GM21786 (cell line): ENCODE measurements at regions not wholly inside any gene's neighbourhood (a gene's known extent, or its start where the extent isn't known, plus 50 kb on each side); places are given as distances from the start of the nearest gene placed in this dataset.
"Not testable (repeated sequence)": the region's sequence is repeated elsewhere in the genome, so short reads cannot be mapped to it uniquely, and the experiment has no call there.

ENCODE experiments used
- ATAC-seq: cut with Tn5 transposase; IDR thresholded peaks from one replicate; pipeline ENCODE4 v1.9.1; 2021; ENCODE audit not compliant: unreplicated experiment

DNA sequence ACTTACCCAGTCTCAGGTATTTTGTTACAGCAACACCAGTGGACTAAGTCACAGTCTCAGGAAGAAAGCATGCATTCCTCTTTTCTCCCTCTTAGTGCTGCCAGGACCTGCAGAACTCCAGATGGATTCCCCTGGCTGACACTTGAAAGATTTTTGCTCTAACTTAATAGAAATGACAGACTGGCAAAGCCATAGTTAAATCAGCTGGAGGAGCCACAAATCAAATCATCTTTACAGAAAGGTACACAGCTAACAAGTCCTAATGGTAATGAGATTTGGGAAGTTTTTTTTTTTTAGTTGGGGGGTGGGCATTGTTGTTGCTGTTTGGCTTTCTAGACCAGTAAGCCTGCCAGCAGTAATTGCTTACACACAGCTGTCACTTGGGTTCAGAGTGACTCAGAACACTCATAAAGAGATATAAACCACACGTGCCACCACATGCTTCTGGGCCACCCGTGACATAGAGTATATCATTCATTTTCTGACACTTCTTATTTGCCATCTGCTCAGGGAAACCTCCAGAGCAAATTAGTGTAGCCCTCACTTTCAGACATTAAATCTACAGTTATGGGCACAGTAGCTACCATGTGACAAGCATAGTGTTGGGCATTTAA lies 72.4 kb downstream of the FH start:
- no peak for ATAC-seq

DNA sequence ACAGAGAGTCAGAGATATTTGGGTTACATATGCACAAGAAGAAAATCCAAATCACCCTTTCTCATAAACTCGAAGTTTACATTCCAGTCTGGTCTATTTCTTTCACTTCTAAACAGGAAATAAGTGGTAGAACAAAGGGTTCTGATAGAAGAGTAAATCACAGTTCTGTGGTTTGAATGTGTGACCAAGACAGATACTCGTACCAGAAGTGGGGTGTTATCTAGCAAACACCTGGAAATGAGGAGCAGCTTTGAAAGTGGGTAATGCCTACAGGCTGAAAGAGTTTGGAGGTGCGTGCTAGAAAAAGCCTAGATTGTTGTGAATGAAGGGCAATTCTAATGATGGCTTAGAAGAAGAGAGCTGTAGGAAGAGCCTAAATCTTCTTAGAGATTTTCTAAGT lies 74.7 kb downstream of the FH start:
- ATAC-seq, result no peak

DNA sequence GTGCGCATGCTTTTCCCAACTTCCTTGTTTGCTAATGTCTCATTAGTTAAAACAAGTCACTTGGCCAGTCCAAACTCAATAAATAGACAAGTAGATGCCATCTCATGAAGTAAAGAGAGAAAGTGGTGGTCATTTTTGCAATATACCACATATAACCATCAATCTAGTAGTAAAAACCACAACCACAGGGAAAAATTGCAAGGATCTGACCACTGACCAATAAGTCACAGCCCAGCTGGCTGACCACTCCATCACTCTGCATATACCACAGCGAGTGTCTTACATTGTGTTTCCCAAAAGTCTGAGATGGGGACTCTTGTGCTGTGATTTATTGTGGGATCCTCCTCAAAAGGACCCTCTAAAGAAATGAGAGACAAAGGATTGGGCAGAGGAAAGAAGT lies 76.0 kb downstream of the FH start:
- no peak for ATAC-seq

DNA sequence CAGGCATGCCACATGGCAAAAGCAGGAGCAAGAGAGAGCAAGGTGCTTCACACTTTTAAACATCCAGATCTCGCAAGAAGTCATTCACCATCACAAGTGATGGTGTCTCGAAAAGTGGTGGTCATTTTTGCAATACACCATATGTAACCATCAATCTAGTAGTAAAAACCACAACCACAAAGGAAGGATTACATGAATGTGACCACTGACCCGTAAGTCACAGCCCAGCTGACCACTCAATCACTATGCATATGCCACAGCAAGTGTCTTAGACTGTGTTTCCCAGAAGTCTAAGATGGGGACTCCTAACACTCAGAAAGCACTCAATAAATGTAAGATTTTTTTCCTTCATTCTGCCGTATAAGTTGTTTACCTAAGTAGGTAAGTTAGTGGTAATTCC lies 76.9 kb downstream of the FH start:
- ATAC-seq, result no peak

DNA sequence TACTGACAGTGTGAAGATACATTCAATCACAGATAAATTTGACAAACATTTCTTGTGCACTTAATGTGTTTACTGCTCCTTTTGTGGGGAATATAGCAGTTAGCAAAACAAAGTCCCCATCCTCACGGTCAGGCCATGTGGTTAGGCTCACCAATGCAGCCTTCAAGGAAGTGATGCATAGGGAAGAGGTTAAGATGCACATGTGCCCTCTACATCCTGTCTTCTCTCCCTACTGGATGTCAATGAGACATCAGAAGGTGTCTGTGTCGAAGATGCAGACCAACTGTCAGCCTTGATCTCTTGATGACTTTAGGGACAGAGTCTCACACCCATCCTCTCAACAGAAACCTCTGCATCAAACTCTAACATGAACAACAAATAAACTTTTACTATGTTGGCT lies 78.7 kb downstream of the FH start:
- no peak for ATAC-seq

DNA sequence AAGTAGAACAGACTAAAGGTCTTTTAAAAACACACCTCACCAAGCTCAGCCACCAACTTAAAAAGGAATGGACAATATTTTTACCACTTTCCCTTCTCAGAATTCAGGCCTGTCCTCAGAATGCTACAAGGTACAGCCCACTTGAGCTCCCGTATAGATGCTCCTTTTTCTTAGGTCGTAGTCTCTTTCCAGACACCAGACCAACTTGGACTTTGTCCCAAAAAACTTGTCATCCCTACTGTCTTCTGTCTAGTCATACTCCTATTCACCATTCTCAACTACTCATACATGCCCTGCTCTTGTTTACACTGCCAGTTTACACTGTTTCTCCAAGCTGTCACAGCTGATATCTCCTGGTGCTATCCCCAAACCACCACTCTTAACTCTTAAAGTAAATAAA lies 80.9 kb downstream of the FH start:
- not testable (repeated sequence) for ATAC-seq

DNA sequence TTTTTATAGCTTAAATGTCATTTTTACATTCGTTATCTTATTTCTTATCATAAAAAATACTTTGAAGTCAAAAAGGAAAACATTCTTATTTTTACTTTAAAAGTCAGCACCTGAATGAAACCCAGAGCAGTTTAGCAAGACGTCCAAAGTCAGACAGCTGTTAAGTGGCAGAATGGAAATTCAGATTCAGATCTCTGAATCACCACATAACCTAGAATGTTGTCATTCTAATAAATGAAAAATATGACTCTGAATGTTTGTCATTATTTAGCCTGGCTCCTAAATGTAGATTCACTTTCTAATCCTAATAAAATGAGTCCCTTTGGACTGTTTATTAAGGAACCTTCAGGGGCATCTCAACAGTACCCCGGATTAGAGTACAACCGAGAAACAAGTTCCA lies 75.2 kb upstream of the RGS7 start:
- ATAC-seq, result no peak

DNA sequence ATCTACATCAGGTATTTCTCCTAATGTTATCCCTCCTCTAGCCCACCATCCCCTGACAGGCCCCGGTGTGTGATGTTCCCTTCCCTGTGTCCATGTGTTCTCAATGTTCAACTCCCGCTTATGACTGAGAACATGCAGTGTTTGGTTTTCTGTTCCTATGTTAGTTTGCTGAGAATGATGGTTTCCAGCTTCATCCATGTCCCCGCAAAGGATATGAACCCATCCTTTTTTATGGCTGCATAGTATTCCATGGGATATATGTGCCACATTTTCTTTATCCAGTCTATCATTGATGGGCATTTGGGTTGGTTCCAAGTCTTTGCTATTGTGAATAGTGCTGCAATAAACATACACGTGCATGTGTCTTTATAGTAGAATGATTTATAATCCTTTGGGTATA lies 68.1 kb upstream of the RGS7 start:
- not testable (repeated sequence) for ATAC-seq

DNA sequence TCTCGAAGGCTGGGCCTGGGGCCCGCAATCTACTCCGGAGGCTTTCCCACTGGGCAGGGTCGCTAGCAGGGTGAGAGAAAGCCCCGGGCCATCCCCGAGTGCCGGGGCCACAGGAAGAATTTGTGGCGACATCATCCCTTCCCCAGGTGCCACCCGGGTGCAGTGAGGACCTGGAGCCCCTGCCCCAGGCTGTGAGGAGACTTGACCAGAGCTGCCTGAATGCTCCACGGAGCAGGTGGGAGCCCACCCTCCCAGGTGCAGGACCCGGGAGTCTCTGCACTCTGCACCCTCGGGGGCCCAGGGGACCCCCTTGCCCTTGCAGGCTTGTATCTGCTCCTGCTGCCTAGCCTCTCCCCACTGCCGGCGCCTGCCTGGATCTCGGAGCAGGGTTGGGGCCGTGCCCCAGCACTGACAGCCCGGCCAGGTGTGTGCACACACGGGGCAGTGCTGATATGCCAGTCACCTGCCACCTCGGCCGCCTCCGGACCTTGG lies 67.5 kb upstream of the RGS7 start:
- ATAC-seq, result no peak

DNA sequence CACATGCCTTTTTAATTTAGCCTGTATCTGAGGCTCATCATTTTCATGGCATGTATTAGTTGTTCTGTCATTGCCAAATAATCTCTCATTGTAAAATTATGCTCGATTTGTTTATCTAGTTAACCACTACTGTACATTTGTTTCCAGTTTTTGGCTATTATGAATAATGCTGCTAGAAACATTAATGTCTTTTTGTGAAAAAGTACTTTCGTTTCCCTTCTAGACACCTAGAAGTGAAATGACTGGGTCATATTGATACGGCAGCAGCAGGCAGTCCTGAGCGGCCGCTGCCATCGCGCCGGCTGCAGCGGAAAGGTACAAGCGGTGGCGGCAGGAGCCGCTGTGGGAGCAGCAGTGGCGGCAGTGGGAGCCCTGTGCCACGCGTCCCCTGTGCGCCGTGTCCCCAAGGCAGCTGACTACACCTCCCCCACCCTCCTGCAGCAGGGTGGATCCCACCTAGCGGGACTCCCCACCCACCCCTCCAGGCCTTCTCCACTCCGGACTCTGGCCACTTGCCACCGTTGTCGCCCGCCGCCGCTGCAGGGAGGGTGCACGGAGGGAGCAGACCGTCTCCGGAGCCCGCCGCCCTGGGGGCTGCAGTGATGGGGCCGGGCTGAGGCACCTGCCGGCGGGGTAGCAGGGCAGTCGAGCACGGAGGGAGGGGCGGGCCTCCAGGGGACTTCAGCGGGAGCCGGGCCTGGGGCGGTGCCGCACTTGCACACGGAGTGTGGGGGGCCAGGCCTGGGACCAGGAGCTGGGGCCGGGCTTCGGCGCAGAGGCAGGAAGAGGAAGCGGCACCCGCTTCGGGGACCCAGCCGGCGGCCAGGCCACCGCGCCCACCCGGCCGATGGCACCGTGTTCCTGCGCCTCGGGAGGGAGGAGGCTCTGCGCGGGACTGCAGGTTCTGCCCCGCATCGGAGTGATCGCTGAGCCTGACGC lies 66.8 kb upstream of the RGS7 start:
- ATAC-seq, result peak; percentile 96

DNA sequence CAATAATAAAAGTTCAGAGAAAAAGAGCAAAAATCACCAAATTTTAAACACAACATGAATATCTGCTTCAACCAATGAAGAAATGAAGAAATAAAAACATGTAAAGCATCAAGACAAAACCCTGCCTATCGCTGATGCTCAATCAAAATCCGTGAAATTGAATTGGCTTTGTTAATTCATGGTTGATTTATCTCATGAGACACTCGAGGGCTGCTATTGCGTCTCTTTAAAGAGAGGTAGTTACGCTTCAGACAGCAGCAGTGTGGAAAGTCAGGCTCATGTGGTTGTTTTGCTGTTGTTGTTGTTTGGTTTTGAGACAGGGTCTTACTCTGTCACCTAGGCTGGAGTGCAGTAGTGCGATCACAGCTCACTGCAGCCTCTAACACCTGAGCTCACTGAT lies 65.5 kb upstream of the RGS7 start:
- no peak for ATAC-seq

DNA sequence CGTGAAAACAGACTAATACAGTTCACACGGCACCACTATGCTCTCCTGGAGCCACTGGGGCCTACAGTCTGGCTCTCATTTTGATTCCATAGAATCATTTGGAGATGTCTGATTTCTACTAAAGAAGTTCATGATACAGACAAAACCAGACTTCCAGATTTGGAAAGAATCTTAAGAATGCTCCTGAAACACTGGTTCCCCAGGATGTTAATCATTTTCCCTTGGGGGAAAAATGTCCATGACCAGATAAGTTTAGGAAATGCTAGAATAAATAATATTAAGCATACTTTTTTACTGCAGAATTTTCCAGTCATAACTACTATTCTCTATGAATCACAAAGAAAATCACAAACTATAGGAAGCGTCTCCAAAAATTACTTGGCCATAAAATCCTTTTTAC lies 63.0 kb upstream of the RGS7 start:
- no peak for ATAC-seq

DNA sequence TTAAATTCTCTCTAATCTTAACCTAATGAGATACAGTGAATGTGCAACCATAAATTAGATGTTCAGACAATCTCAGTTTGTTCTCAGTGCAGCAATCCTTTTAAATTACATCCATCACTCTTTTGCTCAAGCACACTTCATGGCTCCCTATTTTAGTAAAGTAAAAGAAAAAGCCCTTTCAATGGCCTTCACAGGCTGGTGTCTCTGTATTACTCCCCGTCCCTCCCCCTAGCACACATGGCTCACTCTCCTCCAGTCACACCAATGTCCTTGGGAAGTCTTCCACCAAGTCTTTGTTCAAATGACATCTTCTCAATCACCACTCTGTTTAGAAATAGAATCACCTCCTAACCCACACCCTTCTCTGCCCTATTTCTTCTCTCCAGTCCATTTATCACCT lies 60.3 kb upstream of the RGS7 start:
- ATAC-seq, result no peak

DNA sequence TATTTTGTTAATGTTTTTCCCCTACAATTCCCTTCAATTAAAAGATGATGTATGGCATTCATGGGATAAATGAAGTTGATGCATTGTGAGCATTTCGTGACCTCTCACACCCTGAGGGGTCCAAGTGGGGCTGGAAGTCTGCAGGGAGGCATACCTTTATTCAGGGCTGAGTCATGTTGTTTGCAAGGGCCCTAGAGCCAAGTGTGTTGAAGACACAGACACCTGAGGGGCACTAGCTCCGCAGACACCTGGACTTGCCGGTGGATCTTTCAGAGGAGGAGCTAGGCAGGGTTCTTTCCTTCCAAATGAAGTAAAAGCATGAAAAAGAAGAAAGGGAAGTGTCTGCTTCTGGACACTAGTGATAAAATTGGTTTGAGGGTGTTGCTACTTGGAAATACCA lies 57.0 kb upstream of the RGS7 start:
- ATAC-seq, result no peak

DNA sequence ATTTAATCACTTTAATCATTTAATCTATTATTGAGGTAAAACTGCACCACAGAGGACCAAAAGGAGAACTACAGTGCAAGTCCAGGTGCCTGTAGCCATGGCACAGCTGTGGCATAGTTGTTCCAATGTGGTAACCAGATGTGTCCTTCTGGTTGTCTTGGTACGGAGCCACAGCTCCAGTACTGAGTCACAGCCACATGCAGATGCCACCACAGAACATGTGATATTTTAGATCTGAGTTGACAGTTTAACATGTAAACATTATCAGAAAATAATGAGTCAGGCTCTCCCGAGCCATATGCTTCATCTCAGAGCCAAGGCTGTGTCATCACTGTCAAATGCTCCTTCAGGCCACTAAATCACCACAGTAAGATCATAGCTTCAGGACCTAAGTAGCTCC lies 56.4 kb upstream of the RGS7 start:
- ATAC-seq, result peak; percentile 64

DNA sequence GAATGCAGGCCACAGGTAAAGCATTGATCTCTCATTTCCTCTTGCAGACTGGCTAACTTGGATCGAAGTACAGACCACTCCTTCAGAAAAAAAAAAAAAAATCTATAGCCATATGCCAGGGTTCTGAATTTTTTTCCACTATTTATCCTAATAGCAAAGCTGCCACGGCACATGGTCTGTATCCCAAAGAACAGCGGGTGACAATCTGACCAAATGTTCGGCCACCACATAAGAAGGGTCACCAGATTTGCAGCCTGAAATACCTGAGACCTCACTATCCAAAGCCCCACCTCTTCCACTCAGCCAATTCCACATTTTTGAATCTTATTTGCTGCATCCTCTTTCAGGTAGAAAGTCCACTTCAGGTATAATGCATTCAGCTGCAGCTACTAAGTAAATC lies 55.6 kb upstream of the RGS7 start:
- no peak for ATAC-seq

DNA sequence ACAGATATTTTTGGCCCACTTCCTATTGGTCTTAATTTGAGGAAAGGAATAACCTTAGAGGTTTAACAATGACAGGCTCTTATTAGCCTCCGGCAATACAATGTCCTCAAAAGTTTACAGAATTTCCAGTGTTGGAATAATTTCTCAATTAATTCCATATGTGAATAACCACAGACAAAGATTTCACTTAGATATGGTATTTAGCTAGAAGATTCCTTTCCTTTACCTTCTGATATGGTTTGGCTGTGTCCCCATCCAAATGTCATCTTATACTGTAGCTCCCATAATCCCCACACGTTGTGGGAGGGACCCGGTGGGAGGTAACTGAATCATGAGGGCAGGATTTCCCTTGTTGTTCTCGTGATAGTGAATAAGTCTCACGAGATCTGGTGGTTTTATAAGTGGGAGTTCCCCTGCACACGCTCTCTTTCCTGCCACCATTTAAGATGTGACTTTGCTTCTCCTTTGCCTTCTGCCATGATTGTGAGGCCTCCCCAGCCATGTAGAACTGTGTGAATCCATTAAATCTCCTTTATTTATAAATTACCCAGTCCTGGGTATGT lies 54.9 kb upstream of the RGS7 start:
- ATAC-seq, result no peak

DNA sequence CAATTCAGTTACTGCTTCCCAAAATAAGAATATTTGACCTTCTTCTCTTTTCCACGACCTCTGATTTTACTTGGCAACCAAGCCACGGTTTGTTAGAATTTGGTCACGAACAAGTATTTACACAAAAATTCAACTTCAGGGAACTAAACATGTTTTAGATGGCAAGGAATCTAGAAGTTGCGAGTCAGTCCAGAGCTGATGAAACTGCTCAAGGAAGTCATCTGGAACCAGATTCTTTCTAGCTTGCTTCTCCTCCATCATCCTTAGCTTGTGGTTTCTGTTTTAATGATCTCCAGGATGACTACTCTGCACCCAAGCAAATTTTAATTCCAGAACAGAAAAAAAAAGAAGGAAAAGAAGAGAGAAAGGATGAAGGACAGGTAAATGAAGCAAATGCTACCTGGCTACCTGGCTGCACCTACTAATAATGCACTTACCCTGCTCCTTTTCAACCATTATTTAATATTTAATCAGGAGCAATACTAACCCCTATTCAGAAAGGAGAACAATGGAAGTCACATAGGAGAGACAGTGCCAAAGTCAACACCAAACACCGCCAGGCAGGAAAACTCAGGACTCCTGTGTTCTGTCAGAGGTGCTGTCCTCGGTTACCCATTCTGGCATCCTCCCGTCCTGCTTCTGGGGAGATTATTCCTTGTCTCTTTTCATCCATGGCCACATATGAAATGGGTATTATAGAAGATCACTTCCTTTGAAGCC lies 54.2 kb upstream of the RGS7 start:
- ATAC-seq, result no peak

DNA sequence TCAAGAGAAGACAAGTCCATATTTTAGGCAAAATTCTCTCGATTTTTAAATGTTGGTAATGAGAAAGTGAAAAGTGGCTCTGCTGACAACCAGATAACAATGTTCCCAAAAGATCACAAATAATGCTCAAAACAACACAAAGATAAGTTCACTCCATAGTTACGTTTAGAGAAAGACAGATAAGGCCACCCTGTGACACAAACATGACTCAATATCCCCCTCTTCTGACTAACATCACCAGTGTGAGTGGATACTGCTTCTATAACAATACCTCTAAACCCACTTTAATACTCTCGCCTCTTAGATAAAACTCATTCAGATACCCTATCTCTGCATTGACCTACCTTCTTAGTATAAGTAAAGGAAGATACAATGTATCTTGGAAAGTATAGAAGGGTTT lies 51.2 kb upstream of the RGS7 start:
- ATAC-seq, result no peak
